ENCODE measurements at regions not wholly inside any gene's neighbourhood (a gene's known extent, or its start where the extent isn't known, plus 50 kb on each side); places are given as distances from the start of the nearest gene placed in this dataset.
"Not testable (repeated sequence)": the region's sequence is repeated elsewhere in the genome, so short reads cannot be mapped to it uniquely, and the experiment has no call there.

GRCh38 chr3:4163011-4163410 is 140.2 kb upstream of the SETMAR start:
- Histone ChIP-seq H3K4me3 (ENCODE audit: low read depth, low read length, poor library complexity, severe bottlenecking) (no peak overlapping the region), H3K27me3 (replicated peaks; ENCODE audit: insufficient read depth, low read depth, low read length, poor library complexity) (no peaks in the 10 kb centered on the region), H3K36me3 (ENCODE audit: insufficient read depth, low read length, poor library complexity, severe bottlenecking) (no peaks in the 10 kb centered on the region), H3K9me3 (ENCODE audit: low read depth, low read length, poor library complexity, severe bottlenecking) (peaks cover 3% of the 10 kb centered on the region), H3K4me1 (ENCODE audit: insufficient read depth, low read length, poor library complexity, severe bottlenecking) (no peaks in the 10 kb centered on the region), H3K27ac (ENCODE audit: low read depth, low read length, poor library complexity, severe bottlenecking) (no peak overlapping the region)
- POLR2A ChIA-PET (ENCODE audit: low non-redundant PET) = no interaction called here
- CTCF ChIA-PET = no interaction called here
- BruUV-seq (replicated peaks) = no TSS peak
- TF ChIP-seq EZH2 (IDR thresholded peaks at IDR 0.05; ENCODE audit: borderline replicate concordance, low read depth, low read length, poor library complexity, severe bottlenecking) = no peak
- TF ChIP-seq, protein P1, sequence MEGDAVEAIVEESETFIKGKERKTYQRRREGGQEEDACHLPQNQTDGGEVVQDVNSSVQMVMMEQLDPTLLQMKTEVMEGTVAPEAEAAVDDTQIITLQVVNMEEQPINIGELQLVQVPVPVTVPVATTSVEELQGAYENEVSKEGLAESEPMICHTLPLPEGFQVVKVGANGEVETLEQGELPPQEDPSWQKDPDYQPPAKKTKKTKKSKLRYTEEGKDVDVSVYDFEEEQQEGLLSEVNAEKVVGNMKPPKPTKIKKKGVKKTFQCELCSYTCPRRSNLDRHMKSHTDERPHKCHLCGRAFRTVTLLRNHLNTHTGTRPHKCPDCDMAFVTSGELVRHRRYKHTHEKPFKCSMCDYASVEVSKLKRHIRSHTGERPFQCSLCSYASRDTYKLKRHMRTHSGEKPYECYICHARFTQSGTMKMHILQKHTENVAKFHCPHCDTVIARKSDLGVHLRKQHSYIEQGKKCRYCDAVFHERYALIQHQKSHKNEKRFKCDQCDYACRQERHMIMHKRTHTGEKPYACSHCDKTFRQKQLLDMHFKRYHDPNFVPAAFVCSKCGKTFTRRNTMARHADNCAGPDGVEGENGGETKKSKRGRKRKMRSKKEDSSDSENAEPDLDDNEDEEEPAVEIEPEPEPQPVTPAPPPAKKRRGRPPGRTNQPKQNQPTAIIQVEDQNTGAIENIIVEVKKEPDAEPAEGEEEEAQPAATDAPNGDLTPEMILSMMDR (conservative IDR thresholded peaks at IDR 0.05; ENCODE audit: low read depth, low read length) = no peak
- intact Hi-C loops (cut with micrococcal nuclease; ENCODE audit: unreplicated experiment) = no loop called here
- no peak for DNase-seq (ENCODE audit: low spot score)

- no TSS peak for BruUV-seq (replicated peaks)
- H3K9me3 ChIP-seq (ENCODE audit: low read depth, low read length, poor library complexity, severe bottlenecking) = peaks cover 21% of the 10 kb centered on the region
- H3K4me3 ChIP-seq (ENCODE audit: low read depth, low read length, poor library complexity, severe bottlenecking) = no peak overlapping the region
- H3K27me3 ChIP-seq (replicated peaks; ENCODE audit: insufficient read depth, low read depth, low read length, poor library complexity) = no peaks in the 10 kb centered on the region
- CTCF ChIA-PET = no interaction called here
- POLR2A ChIA-PET (ENCODE audit: low non-redundant PET) = no interaction called here
- DNase-seq (ENCODE audit: low spot score) = no peak
- TF ChIP-seq EZH2 (IDR thresholded peaks at IDR 0.05; ENCODE audit: borderline replicate concordance, low read depth, low read length, poor library complexity, severe bottlenecking) = no peak
- H3K27ac ChIP-seq (ENCODE audit: low read depth, low read length, poor library complexity, severe bottlenecking) = no peak overlapping the region
- intact Hi-C loops (cut with micrococcal nuclease; ENCODE audit: unreplicated experiment) = no loop called here
- no peaks in the 10 kb centered on the region for H3K36me3 ChIP-seq (ENCODE audit: insufficient read depth, low read length, poor library complexity, severe bottlenecking)
- no peaks in the 10 kb centered on the region for H3K4me1 ChIP-seq (ENCODE audit: insufficient read depth, low read length, poor library complexity, severe bottlenecking)
Observed at GRCh38 chr3:4166540-4166939, 136.6 kb upstream of the SETMAR start.

DNA sequence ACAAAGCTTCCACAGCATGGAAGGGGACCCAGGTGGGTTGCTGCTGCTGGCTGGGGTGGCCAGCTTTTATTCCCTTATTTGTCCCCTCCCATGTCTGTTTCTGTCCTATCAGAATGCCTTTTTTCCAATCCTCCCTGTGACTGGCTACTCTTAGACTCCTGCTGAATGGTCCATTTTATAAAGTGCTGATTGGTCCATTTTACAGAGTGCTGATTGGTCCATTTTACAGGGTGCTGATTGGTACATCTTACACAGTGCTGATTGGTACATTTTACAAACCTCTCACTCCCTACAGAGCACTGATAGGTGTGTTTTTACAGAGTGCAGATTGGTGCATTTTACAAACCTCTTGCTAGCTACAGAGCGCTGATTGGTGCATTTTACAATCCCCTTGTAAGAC is 135.9 kb upstream of the SETMAR start:
- CTCF ChIA-PET; POLR2A ChIA-PET (ENCODE audit: low non-redundant PET); H3K4me1 ChIP-seq (ENCODE audit: insufficient read depth, low read length, poor library complexity, severe bottlenecking); H3K36me3 ChIP-seq (ENCODE audit: insufficient read depth, low read length, poor library complexity, severe bottlenecking); H3K27ac ChIP-seq (ENCODE audit: low read depth, low read length, poor library complexity, severe bottlenecking); BruUV-seq (replicated peaks); H3K27me3 ChIP-seq (replicated peaks; ENCODE audit: insufficient read depth, low read depth, low read length, poor library complexity); intact Hi-C loops (cut with micrococcal nuclease; ENCODE audit: unreplicated experiment); DNase-seq (ENCODE audit: low spot score); H3K4me3 ChIP-seq (ENCODE audit: low read depth, low read length, poor library complexity, severe bottlenecking): not testable (repeated sequence)
- peaks cover 19% of the 10 kb centered on the region for H3K9me3 ChIP-seq (ENCODE audit: low read depth, low read length, poor library complexity, severe bottlenecking)

GRCh38 chr3:4174791-4175190 is 128.4 kb upstream of the SETMAR start:
- no peaks in the 10 kb centered on the region for H3K27me3 ChIP-seq (replicated peaks; ENCODE audit: insufficient read depth, low read depth, low read length, poor library complexity)
- no peak overlapping the region for H3K4me3 ChIP-seq (ENCODE audit: low read depth, low read length, poor library complexity, severe bottlenecking)
- ChIA-PET POLR2A (ENCODE audit: low non-redundant PET) (no interaction called here), CTCF (no interaction called here)
- no peaks in the 10 kb centered on the region for H3K4me1 ChIP-seq (ENCODE audit: insufficient read depth, low read length, poor library complexity, severe bottlenecking)
- H3K27ac ChIP-seq (ENCODE audit: low read depth, low read length, poor library complexity, severe bottlenecking) = no peak overlapping the region
- DNase-seq (ENCODE audit: low spot score) = no peak
- peaks cover 11% of the 10 kb centered on the region for H3K9me3 ChIP-seq (ENCODE audit: low read depth, low read length, poor library complexity, severe bottlenecking)
- intact Hi-C loops (cut with micrococcal nuclease; ENCODE audit: unreplicated experiment) = no loop called here
- H3K36me3 ChIP-seq (ENCODE audit: insufficient read depth, low read length, poor library complexity, severe bottlenecking) = no peaks in the 10 kb centered on the region
- no TSS peak for BruUV-seq (replicated peaks)
- no peak for TF ChIP-seq EZH2 (IDR thresholded peaks at IDR 0.05; ENCODE audit: borderline replicate concordance, low read depth, low read length, poor library complexity, severe bottlenecking)

DNA sequence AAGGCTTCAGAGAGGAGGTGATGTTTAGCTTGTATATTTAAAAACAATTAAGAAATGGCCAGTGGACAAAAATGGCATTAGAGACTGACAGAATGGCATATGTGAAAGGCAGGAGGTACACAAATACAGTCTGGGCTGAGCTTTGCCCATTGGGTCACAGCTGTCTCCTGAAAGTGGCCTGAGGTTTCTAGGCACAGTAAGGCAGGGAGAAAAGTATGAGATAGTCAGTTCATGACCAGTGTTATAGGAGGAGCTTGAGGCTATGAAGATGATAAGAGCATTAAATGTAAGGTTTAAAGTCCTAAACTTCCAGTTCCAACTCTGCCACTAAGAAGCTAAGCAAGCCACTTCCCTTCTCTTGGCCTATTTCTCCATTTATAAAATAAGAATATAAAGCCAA is 111.2 kb upstream of the SETMAR start:
- H3K4me1 ChIP-seq (ENCODE audit: insufficient read depth, low read length, poor library complexity, severe bottlenecking) = no peaks in the 10 kb centered on the region
- H3K36me3 ChIP-seq (ENCODE audit: insufficient read depth, low read length, poor library complexity, severe bottlenecking) = no peaks in the 10 kb centered on the region
- no peaks in the 10 kb centered on the region for H3K27me3 ChIP-seq (replicated peaks; ENCODE audit: insufficient read depth, low read depth, low read length, poor library complexity)
- ChIA-PET CTCF (no interaction called here), POLR2A (ENCODE audit: low non-redundant PET) (no interaction called here)
- intact Hi-C loops (cut with micrococcal nuclease; ENCODE audit: unreplicated experiment) = no loop called here
- no TSS peak for BruUV-seq (replicated peaks)
- H3K27ac ChIP-seq (ENCODE audit: low read depth, low read length, poor library complexity, severe bottlenecking) = no peak overlapping the region
- DNase-seq (ENCODE audit: low spot score) = no peak
- peaks cover 13% of the 10 kb centered on the region for H3K9me3 ChIP-seq (ENCODE audit: low read depth, low read length, poor library complexity, severe bottlenecking)
- H3K4me3 ChIP-seq (ENCODE audit: low read depth, low read length, poor library complexity, severe bottlenecking) = no peak overlapping the region
- TF ChIP-seq EZH2 (IDR thresholded peaks at IDR 0.05; ENCODE audit: borderline replicate concordance, low read depth, low read length, poor library complexity, severe bottlenecking) = no peak
- TF ChIP-seq, protein P1 (conservative IDR thresholded peaks at IDR 0.05; ENCODE audit: low read depth, low read length) = no peak
